HG03039 (cell line): ENCODE measurements at regions not wholly inside any gene's neighbourhood (a gene's known extent, or its start where the extent isn't known, plus 50 kb on each side); places are given as distances from the start of the nearest gene placed in this dataset.
"Not testable (repeated sequence)": the region's sequence is repeated elsewhere in the genome, so short reads cannot be mapped to it uniquely, and the experiment has no call there.

ENCODE experiments used
- ATAC-seq: cut with Tn5 transposase; IDR thresholded peaks from one replicate; pipeline ENCODE4 v1.9.1; 2021; ENCODE audit warnings: mild to moderate bottlenecking, moderate library complexity; ENCODE audit not compliant: unreplicated experiment

DNA sequence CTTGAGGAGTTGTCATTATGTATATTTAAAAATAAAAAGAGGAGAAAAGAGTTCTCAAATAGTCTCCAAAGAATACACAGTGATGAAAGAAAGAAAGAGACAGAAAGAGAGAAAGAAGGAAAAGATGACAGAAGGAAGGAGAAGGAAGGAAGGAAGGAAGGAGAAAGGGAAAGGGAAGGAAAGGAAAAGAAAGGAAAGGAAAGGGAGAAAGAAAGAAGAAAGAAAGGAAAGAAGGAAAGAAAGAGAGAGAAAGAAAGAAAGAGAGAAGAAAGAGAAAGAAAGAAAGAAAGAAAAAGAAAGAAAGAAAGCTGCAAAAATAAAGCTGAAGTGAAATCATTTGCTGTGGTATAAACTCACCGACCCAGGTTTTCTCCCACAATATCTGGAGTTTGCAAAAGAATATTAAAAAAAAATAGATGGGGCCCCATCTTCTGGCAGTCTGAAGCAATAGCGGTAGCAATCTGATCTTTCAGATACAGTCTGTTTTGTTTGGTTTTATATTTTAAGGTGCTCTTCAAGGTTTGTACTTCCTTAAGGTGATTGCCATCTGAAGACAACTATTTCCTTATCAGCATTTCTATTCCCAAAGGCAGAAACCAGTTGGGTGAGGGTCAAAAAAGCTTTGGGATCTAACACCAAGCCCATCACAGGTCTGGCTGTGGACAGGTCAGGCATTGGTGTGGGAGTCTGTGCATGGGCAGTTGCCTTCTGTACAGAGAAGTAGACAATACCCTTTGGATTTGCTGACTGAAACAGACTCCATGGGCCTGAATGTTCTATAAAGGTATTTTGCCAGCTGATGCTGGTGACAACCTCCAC lies 160.4 kb downstream of the CPEB2 start:
- ATAC-seq: no peak

DNA sequence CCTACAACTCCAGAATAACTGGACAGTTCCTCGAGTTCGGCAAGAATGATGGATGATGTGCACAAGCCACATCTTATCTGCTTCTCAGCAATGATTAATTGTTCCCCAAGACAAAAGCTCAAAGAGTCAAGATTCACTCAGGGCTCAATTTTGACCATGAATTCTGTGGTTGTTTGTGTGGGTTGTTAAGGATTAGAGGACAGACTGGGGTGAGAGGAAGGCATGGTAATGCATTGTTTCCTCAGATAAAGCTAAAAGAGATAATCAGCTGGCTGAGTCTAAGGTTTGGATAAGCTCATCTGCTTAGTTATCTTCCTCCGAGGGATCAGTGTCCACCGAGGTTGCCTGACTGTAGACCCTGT lies 161.0 kb downstream of the CPEB2 start:
- ATAC-seq: no peak

DNA sequence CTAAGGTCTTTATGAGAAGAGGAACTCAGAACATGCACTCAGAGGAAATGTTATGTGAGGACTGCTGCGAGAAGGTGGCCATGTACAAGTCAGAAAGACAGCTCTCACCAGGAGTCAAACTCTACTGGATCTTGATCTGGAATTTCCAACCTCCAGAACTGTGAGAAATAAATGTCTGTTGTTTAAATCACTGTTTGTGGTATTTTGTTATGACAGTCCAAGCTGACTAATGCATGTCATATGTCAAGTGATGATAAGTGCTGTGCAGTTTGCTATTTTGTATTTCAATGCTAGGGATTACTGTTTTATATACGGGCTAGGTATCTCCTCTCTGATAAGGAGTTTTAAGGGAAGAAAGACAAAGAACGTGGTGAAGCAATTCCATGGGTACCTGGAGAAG lies 162.3 kb downstream of the CPEB2 start:
- ATAC-seq: no peak

DNA sequence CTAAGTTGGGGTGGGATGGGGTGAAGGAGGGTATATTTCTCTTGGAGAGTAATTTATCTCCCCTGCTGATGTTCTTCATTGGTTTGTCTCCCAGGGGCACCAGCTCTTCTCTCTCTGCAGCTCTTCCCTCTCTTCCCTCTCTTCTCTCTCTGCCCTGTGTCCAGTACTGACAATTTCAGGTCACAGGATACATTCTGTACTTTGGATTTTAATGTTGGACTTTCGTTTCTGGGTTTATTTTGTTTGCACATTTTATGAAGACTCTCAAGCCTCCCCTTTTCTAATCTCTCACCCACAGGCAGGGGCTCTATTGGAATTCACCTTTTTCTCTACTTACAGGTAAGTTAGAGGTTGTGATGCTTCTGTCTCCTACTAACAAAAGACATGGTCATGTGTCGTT lies 165.5 kb downstream of the CPEB2 start:
- ATAC-seq: no peak

DNA sequence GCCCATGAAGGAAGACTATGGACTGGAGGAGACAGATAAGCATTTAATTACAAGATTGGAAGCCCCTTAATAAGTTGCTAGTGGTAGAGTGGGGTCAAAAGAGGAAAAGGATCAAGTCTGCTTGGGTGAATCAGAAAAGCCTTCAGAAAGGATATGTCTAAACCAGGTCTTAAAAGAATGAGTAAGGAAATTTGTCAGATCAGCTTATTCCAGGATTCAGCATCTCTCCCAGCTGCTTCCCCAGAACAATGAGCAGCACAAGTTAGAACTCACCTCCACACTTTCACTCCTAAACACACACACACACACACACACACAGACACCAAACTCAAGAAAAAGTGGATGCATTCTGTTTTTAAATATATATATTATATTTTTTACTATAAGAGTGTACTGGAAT lies 166.5 kb downstream of the CPEB2 start:
- ATAC-seq: no peak

DNA sequence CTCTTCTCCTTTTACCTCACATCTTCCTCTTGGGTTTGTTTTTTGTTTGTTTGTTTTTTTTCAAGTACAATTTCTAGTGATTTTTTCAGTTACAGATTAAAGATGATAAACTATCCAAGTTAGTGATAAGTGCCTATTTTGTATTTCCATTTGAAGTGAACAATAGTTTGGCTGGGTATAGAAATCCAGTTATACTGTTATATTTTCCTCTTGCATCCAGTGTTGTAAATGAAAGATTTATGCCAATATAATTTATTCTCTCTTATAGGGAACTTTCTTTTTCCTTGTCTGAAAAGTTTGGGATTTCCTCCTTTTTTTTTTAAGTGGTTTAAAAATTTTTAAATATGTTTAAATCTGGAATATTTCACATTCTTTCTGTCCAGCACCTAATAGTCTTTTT lies 169.4 kb downstream of the CPEB2 start:
- no peak for ATAC-seq

DNA sequence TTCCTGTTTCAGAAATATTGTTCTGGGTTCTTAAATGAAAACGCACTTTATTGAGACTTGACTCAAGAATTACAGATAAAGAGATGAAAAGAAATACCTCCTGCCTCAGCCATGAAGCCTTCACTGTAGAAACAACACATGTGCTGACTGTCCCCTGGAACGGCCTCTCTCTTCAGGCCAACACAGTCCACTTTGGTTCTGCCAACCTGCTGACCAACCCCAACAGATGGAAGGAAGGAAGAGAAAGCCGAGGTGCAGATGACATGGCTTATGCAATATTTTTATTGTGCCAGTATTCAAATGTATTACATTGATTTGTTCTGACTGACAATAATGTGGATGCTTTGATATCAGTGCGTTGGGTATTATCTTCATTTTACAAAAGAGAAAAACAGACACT lies 171.0 kb downstream of the CPEB2 start:
- ATAC-seq: no peak

DNA sequence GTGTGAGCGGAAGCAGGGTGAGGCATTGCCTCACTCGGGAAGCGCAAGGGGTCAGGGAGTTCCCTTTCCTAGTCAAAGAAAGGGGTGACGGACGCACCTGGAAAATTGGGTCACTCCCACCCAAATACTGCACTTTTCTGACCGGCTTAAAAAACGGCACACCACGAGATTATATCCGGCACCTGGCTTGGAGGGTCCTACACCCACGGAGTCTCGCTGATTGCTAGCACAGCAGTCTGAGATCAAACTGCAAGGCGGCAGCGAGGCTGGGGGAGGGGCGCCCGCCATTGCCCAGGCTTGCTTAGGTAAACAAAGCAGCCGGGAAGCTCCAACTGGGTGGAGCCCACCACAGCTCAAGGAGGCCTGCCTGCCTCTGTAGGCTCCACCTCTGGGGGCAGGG lies 171.9 kb downstream of the CPEB2 start:
- not testable (repeated sequence) for ATAC-seq

DNA sequence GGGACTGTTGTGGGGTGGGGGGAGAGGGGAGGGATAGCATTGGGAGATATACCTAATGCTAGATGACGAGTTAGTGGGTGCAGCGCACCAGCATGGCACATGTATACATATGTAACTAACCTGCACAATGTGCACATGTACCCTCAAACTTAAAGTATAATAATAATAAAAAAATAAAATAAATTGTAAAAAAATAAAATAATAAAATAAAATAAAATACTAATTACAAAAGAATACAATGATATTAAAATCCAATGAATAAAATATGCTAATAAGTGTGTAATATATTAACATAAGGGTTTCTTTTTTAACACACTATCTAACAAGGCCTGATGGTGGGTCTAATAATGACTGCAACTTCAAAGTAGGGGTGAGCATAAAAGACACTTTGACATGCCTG lies 177.6 kb downstream of the CPEB2 start:
- not testable (repeated sequence) for ATAC-seq

DNA sequence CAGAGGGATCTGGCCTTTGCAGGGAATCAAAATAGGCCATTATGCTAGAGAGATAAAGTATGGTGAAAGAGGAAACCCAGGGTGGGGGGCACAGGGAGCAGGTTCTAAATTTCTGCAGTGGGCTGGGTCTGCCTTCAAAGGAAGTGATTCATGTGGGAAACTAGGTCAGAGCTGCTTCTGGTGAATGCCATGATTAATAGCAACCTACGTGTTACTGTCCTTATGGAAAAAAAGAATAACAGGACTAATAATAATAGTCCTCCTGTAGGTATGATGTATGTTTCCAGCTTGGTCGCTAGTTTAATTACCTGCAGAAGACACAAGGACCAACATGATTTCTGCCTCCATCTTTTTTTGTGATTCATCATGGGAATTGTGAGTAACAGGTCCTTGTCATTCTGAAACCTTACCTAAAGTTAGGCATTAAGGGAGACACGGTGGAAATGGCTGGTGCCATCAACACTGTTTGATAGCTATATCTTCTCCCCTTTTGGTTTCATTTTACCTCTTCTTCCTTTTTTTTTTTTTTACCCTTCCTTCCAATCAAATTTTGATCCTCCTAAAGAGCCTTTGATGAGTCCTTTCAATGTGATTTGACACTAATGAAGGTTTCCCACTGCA lies 180.4 kb downstream of the CPEB2 start:
- ATAC-seq: no peak

DNA sequence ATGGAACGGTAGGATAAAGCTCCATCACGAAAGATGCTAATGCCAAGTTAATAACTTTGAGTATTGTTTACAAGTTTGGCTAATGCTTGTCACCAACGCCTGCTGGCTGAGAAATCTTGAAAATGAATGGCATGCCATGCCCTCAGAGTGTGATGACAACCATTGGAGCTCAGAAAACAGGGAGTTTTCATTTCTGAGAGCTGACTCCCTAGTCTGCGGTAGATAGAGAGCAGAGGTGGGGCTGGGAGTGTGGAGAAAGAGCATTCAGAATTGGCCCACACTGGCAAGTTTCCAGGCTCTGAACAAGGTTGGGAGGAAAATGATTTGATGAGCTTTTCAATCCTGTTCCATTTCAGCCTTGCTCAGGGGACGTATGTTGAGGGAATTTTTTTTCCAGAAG lies 183.9 kb downstream of the CPEB2 start:
- no peak for ATAC-seq

DNA sequence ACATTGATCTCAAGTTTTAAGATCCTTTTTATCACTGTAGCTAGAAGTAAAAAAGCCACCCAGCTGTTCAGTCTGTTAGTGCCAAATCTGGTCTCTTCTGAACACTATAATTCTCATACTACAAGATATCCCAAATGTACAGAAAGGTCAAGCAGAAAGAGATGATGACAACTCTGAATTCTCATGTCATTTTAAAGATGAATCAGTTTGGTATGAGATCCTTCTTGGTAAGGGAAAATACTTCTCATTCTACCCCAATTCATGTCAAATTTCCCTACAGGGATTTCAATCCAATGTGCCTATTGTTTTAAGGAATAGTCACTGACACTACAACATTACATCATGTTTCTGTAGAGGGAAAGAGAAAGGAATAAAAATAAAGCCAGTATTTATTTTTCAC lies 184.5 kb downstream of the CPEB2 start:
- ATAC-seq: no peak

DNA sequence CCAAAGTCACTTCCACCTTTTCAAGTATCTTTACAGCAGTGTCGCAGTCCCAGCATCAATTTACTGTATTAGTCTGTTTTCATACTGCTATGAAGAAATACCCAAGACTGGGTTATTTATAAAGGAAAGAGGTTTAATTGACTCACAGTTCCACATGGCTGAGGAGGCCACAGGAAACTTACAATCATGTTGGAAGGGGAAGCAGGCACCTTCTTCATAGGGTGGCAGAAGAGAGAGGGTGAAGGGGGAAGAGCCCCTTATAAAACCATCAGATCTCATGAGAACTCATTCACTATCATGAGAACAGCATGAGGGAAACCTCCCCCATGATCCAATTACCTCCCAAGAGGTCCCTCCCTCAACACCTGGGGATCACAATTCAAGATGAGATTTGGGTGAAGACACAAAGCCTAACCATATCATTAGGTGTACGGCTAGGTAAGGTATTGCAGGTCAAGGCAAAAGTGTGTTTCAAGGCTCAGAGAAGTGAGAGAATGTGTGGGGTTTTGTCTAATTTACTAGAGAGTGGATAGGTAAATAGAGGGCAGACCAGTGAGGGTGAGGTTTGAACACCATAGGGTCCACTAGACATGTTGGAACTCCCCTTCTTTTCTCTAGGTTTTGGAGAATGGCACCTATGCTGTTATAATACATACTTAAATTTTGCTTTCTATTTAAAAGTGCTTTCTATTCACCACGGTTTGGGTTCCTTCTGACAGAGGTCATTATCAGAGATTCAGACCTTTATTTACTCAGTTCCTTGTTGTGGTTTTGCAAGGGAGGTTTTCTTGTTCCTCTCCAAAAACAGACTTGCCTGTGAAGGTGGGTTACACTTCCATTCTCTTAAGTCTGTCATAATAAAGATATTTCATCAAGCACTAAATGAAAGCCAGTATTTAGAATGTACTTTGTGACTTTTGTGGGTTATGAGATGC lies 186.6 kb downstream of the CPEB2 start:
- no peak for ATAC-seq

DNA sequence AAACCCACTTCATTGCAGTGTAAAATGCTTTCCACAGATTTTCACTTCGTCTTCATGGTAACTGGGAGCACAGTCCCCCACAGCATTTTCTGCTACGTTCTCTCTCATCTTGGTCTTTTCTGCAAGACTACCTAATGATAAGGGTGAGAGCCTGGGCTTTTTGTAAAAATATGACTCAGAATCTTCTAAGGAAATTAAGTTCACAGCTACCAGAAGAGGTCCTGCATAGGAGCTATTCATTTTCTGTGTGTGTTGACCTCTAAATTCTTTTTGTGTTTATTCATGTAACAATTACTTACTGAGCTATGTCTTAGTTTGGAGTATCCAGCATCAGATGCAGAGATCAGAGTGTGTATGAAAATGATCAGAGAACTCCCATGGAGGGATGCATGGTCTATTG lies 192.2 kb downstream of the CPEB2 start:
- ATAC-seq: no peak

DNA sequence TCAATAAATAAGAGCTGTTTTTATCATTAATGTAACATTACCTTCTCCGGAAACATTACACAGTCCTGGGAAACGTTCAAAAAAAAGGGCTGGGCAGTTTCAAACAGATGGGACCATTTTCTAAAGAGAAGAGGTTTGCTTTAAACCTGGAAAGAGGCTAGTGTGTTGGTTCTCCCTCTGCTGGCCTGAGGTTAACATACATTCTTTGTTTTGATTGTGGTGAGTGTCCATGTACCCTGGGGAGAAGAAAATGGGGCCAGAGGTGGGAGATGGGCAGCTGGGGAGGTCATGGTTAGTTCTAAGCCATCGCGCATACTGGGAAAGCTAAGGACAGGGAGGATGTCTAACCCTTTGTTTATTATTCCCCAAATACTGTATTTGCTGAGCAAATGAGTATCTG lies 194.7 kb downstream of the CPEB2 start:
- no peak for ATAC-seq

DNA sequence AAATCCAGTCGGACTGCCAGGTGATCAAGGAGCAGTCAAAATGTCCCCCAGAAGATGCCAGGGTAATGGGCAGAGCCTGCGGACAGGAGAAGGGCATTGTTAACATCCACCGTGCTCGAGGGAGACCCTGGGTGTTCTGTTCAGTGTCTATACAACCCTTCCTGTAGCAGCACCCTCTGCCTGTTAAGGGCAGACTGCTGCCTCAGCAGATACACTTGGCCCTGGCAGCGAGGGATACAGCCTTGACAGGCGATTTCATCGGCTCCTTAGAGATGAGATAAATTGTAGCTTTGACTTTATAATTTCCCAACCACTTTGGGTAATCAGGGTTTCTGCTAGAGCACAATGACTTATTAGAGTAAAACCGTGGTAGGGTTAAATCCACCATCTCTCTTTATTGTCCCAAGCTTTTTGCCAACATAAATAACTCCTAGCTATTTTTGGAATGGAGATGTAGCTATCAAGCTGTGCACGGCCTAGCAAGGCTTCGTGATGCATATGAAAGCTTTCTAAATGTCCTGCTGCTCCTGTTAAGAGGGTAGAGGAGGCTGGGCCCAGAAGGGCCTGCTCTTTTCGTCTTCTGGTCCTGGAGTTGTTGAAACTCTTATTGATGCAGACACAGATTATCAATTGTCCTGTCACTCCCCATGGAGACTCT lies 195.9 kb downstream of the CPEB2 start:
- no peak for ATAC-seq

DNA sequence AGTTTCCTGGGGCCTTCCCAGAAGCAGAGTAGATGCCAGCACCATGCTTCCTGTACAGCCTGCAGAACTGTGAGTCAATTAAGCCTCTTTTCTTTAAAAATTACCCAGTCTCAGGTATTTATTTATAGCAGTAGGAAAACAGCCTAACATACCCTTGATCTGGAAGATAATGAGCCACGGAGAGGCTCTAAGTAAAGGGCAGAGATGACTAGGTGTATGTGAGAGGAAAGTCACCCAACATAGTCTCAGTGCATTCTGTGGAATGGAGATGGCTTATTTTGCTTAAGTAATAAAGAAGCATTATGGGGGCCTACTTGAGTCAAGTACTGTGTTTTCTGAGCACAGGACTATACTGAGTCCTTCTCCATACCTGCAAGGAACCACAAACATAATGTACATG lies 199.5 kb downstream of the CPEB2 start:
- no peak for ATAC-seq

DNA sequence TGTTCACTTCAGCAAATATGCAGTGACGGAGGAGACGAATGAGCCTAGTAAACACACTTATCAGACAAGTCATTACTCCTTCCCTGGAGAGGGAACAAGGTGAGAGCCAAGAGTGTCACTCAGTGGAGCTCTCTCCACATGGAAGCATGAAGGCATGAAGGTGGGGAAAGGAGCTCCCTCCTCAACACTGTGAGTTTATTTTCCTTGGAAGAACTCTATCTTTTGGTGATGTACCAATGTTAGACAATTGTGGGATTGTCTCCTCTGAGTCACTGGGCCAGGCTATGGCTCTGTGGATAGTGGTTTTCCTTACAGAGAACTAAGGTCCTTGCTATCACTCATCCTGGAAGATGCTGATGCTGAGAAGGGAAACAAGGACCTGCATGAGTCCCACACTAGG lies 200.2 kb downstream of the CPEB2 start:
- ATAC-seq: no peak

DNA sequence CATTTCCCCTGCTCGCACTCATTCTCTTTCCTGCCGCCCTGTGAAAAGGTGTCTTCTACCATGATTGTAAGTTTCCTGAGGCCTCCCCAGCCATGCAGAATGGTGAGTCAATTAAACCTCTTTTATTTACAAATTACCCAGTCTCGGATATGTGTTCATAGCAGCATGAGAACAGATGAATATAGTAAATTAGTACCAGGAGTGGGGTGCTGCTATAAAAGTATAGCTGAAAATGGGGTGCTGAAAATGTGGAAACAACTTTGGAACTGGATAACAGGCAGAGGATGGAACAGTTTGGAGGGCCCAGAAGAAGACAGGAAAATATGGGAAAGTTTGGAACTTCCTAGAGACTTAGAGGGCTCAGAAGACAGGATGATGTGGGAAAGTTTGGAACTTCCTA lies 204.2 kb downstream of the CPEB2 start:
- ATAC-seq: not testable (repeated sequence)

DNA sequence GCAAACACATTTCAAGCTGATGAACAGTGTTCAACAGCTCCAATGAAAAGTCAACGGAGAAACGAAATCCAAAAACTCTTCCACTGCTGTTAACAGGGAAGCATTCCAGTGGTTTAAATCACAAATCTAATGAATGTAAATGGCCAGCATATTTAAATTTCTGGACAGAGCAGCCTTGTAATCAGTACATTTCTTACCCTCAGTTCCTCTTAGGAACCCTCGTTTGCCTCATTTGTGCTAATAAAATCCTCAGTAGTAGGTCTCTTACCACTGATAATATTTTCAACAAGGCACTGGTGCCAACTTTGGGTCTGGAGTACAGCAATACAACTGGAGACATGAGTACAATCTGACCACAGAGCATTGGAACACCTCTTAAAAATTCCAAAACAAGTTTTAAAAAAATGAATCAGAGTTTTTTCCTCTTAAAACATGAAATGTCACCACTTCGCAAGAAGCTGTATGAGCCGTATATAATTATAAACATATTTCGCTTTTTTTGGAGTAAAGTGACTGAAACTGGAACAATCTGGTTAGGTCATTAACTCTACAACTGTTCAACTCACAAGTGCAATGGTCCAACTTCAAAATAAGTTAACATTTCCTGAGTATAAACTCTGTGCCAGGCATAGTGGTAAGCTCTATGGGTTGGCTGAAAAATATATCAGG lies 211.2 kb downstream of the CPEB2 start:
- ATAC-seq: no peak

DNA sequence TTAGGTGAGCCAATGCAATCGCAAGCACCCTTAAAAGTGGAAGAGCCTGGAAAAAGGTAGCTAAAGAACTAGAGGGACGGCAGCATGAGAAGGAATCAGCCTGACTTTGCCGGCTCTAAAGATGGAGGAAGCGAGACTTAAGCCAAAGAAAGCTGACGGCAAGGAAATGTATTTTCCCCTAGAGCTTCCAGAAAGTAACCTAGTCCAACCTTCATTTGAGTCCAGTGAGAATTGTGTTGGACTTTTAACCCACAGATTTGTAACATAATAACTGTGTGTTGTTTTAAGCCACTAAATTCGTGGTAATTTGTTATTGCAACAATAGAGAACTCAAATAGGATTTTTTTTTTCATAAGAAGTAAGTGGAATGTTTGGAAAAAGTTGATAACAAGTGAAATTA lies 212.7 kb upstream of the C1QTNF7 start:
- no peak for ATAC-seq
